ENCODE measurements at regions not wholly inside any gene's neighbourhood (a gene's known extent, or its start where the extent isn't known, plus 50 kb on each side); places are given as distances from the start of the nearest gene placed in this dataset.

- Mint-ChIP-seq H3K4me3 (no peak overlapping the region), H3K9me3 (ENCODE audit: insufficient read depth) (no peaks in the 10 kb centered on the region), H3K27me3 (ENCODE audit: low read depth) (no peaks in the 10 kb centered on the region), H3K36me3 (ENCODE audit: low read depth) (no peaks in the 10 kb centered on the region), H3K4me1 (ENCODE audit: low read depth) (no peaks in the 10 kb centered on the region), H3K27ac (no peak overlapping the region)
- POLR2A ChIA-PET = no interaction called here
- no peak for DNase-seq
- CTCF ChIA-PET = no interaction called here
- ATAC-seq = no peak
Observed at GRCh38 chr2:220147161-220148038, 520.0 kb downstream of the SLC4A3 start.

- ATAC-seq (no peak), DNase-seq (no peak)
- POLR2A ChIA-PET = no interaction called here
- H3K9me3 Mint-ChIP-seq (ENCODE audit: insufficient read depth) = no peaks in the 10 kb centered on the region
- H3K4me1 Mint-ChIP-seq (ENCODE audit: low read depth) = no peaks in the 10 kb centered on the region
- no peaks in the 10 kb centered on the region for H3K27me3 Mint-ChIP-seq (ENCODE audit: low read depth)
- no peaks in the 10 kb centered on the region for H3K36me3 Mint-ChIP-seq (ENCODE audit: low read depth)
- CTCF ChIA-PET = no interaction called here
- H3K4me3 Mint-ChIP-seq = no peak overlapping the region
- H3K27ac Mint-ChIP-seq = no peak overlapping the region
Observed at GRCh38 chr2:220148471-220149248, 521.2 kb downstream of the SLC4A3 start.

GRCh38 chr2:220151341-220151740 is 523.9 kb downstream of the SLC4A3 start:
- ATAC-seq (no peak), DNase-seq (no peak)
- ChIA-PET CTCF (no interaction called here), POLR2A (no interaction called here)
- no peaks in the 10 kb centered on the region for H3K4me1 Mint-ChIP-seq (ENCODE audit: low read depth)
- H3K9me3 Mint-ChIP-seq (ENCODE audit: insufficient read depth) = no peaks in the 10 kb centered on the region
- no peaks in the 10 kb centered on the region for H3K27me3 Mint-ChIP-seq (ENCODE audit: low read depth)
- no peak overlapping the region for H3K27ac Mint-ChIP-seq
- no peak overlapping the region for H3K4me3 Mint-ChIP-seq
- H3K36me3 Mint-ChIP-seq (ENCODE audit: low read depth) = no peaks in the 10 kb centered on the region

- Mint-ChIP-seq H3K27ac (no peak overlapping the region), H3K4me1 (ENCODE audit: low read depth) (no peaks in the 10 kb centered on the region), H3K9me3 (ENCODE audit: insufficient read depth) (no peaks in the 10 kb centered on the region), H3K27me3 (ENCODE audit: low read depth) (no peaks in the 10 kb centered on the region), H3K4me3 (no peak overlapping the region), H3K36me3 (ENCODE audit: low read depth) (no peaks in the 10 kb centered on the region)
- no peak for ATAC-seq
- POLR2A ChIA-PET = no interaction called here
- CTCF ChIA-PET = no interaction called here
- no peak for DNase-seq
Observed at GRCh38 chr2:220152281-220152935, 525.0 kb downstream of the SLC4A3 start.

GRCh38 chr2:220153118-220153517 is 525.7 kb downstream of the SLC4A3 start:
- no peaks in the 10 kb centered on the region for H3K27me3 Mint-ChIP-seq (ENCODE audit: low read depth)
- ChIA-PET POLR2A (no interaction called here), CTCF (no interaction called here)
- H3K4me1 Mint-ChIP-seq (ENCODE audit: low read depth) = no peaks in the 10 kb centered on the region
- H3K9me3 Mint-ChIP-seq (ENCODE audit: insufficient read depth) = no peaks in the 10 kb centered on the region
- ATAC-seq = no peak
- no peak overlapping the region for H3K27ac Mint-ChIP-seq
- no peaks in the 10 kb centered on the region for H3K36me3 Mint-ChIP-seq (ENCODE audit: low read depth)
- no peak overlapping the region for H3K4me3 Mint-ChIP-seq
- no peak for DNase-seq

- DNase-seq (no peak), ATAC-seq (no peak)
- Mint-ChIP-seq H3K9me3 (ENCODE audit: insufficient read depth) (no peaks in the 10 kb centered on the region), H3K4me1 (ENCODE audit: low read depth) (no peaks in the 10 kb centered on the region), H3K36me3 (ENCODE audit: low read depth) (no peaks in the 10 kb centered on the region), H3K4me3 (no peak overlapping the region), H3K27me3 (ENCODE audit: low read depth) (no peaks in the 10 kb centered on the region), H3K27ac (no peak overlapping the region)
- ChIA-PET CTCF (no interaction called here), POLR2A (no interaction called here)
Observed at GRCh38 chr2:220154304-220154703, 526.9 kb downstream of the SLC4A3 start.

- no peaks in the 10 kb centered on the region for H3K36me3 Mint-ChIP-seq (ENCODE audit: low read depth)
- no peaks in the 10 kb centered on the region for H3K9me3 Mint-ChIP-seq (ENCODE audit: insufficient read depth)
- no peaks in the 10 kb centered on the region for H3K4me1 Mint-ChIP-seq (ENCODE audit: low read depth)
- H3K27ac Mint-ChIP-seq = no peak overlapping the region
- no peak overlapping the region for H3K4me3 Mint-ChIP-seq
- no peaks in the 10 kb centered on the region for H3K27me3 Mint-ChIP-seq (ENCODE audit: low read depth)
- DNase-seq = no peak
- CTCF ChIA-PET = no interaction called here
- POLR2A ChIA-PET = no interaction called here
- ATAC-seq = no peak
Observed at GRCh38 chr2:220157312-220157711, 529.9 kb downstream of the SLC4A3 start.

- H3K4me1 Mint-ChIP-seq (ENCODE audit: low read depth) = no peaks in the 10 kb centered on the region
- DNase-seq (no peak), ATAC-seq (no peak)
- no peaks in the 10 kb centered on the region for H3K9me3 Mint-ChIP-seq (ENCODE audit: insufficient read depth)
- ChIA-PET CTCF (no interaction called here), POLR2A (no interaction called here)
- H3K27me3 Mint-ChIP-seq (ENCODE audit: low read depth) = no peaks in the 10 kb centered on the region
- H3K27ac Mint-ChIP-seq = no peak overlapping the region
- no peaks in the 10 kb centered on the region for H3K36me3 Mint-ChIP-seq (ENCODE audit: low read depth)
- no peak overlapping the region for H3K4me3 Mint-ChIP-seq
Observed at GRCh38 chr2:220159738-220160137, 532.3 kb downstream of the SLC4A3 start.

GRCh38 chr2:220162320-220162719 is 534.9 kb downstream of the SLC4A3 start:
- Mint-ChIP-seq H3K27ac (no peak overlapping the region), H3K36me3 (ENCODE audit: low read depth) (no peaks in the 10 kb centered on the region), H3K9me3 (ENCODE audit: insufficient read depth) (no peaks in the 10 kb centered on the region), H3K4me1 (ENCODE audit: low read depth) (no peaks in the 10 kb centered on the region), H3K4me3 (no peak overlapping the region), H3K27me3 (ENCODE audit: low read depth) (no peaks in the 10 kb centered on the region)
- no peak for ATAC-seq
- no peak for DNase-seq
- ChIA-PET CTCF (no interaction called here), POLR2A (no interaction called here)

GRCh38 chr2:220163486-220163885 is 536.1 kb downstream of the SLC4A3 start:
- ChIA-PET CTCF (no interaction called here), POLR2A (no interaction called here)
- ATAC-seq (no peak), DNase-seq (no peak)
- H3K27ac Mint-ChIP-seq = no peak overlapping the region
- no peak overlapping the region for H3K4me3 Mint-ChIP-seq
- H3K9me3 Mint-ChIP-seq (ENCODE audit: insufficient read depth) = no peaks in the 10 kb centered on the region
- H3K4me1 Mint-ChIP-seq (ENCODE audit: low read depth) = no peaks in the 10 kb centered on the region
- H3K36me3 Mint-ChIP-seq (ENCODE audit: low read depth) = no peaks in the 10 kb centered on the region
- no peaks in the 10 kb centered on the region for H3K27me3 Mint-ChIP-seq (ENCODE audit: low read depth)

GRCh38 chr2:220165401-220165800 is 538.0 kb downstream of the SLC4A3 start:
- no peaks in the 10 kb centered on the region for H3K9me3 Mint-ChIP-seq (ENCODE audit: insufficient read depth)
- DNase-seq = no peak
- H3K27ac Mint-ChIP-seq = no peak overlapping the region
- CTCF ChIA-PET = no interaction called here
- H3K4me1 Mint-ChIP-seq (ENCODE audit: low read depth) = no peaks in the 10 kb centered on the region
- no peaks in the 10 kb centered on the region for H3K36me3 Mint-ChIP-seq (ENCODE audit: low read depth)
- H3K4me3 Mint-ChIP-seq = no peak overlapping the region
- no peaks in the 10 kb centered on the region for H3K27me3 Mint-ChIP-seq (ENCODE audit: low read depth)
- ATAC-seq = no peak
- POLR2A ChIA-PET = no interaction called here

- CTCF ChIA-PET = no interaction called here
- no peak overlapping the region for H3K4me3 Mint-ChIP-seq
- H3K36me3 Mint-ChIP-seq (ENCODE audit: low read depth) = no peaks in the 10 kb centered on the region
- no peak for ATAC-seq
- H3K4me1 Mint-ChIP-seq (ENCODE audit: low read depth) = no peaks in the 10 kb centered on the region
- H3K9me3 Mint-ChIP-seq (ENCODE audit: insufficient read depth) = no peaks in the 10 kb centered on the region
- H3K27me3 Mint-ChIP-seq (ENCODE audit: low read depth) = no peaks in the 10 kb centered on the region
- H3K27ac Mint-ChIP-seq = no peak overlapping the region
- no peak for DNase-seq
- POLR2A ChIA-PET = no interaction called here
Observed at GRCh38 chr2:220166616-220167015, 539.2 kb downstream of the SLC4A3 start.
